DOHH2 (cell line): ENCODE measurements at regions not wholly inside any gene's neighbourhood (a gene's known extent, or its start where the extent isn't known, plus 50 kb on each side); places are given as distances from the start of the nearest gene placed in this dataset.

Experiments
- EZH2phosphoT487 ChIP-seq: fragments of 200-600 bp; sonication (generic); IDR thresholded peaks from 2 replicates; pipeline ENCODE4 v1.6.1; 2017; ENCODE audit warnings: borderline replicate concordance, mild to moderate bottlenecking, antibody characterized with exemption, low read length, moderate library complexity, mixed read lengths
- TF ChIP-seq, protein P1 (sequence below): fragments of 200-600 bp; sonication (generic); IDR thresholded peaks from one replicate; pipeline ENCODE4 v1.5.1; 2014; ENCODE audit warnings: antibody characterized with exemption, mild to moderate bottlenecking, low read depth, low read length; ENCODE audit not compliant: poor library complexity, severe bottlenecking

- TF ChIP-seq, protein P1, sequence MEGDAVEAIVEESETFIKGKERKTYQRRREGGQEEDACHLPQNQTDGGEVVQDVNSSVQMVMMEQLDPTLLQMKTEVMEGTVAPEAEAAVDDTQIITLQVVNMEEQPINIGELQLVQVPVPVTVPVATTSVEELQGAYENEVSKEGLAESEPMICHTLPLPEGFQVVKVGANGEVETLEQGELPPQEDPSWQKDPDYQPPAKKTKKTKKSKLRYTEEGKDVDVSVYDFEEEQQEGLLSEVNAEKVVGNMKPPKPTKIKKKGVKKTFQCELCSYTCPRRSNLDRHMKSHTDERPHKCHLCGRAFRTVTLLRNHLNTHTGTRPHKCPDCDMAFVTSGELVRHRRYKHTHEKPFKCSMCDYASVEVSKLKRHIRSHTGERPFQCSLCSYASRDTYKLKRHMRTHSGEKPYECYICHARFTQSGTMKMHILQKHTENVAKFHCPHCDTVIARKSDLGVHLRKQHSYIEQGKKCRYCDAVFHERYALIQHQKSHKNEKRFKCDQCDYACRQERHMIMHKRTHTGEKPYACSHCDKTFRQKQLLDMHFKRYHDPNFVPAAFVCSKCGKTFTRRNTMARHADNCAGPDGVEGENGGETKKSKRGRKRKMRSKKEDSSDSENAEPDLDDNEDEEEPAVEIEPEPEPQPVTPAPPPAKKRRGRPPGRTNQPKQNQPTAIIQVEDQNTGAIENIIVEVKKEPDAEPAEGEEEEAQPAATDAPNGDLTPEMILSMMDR: no peak
- TF ChIP-seq EZH2phosphoT487: no peak
These were observed 109.9 kb downstream of the ZNF518B start for GRCh38 chr4:10347281-10347795.
